Tibial nerve (tissue), 4 donors: ENCODE measurements at regions not wholly inside any gene's neighbourhood (a gene's known extent, or its start where the extent isn't known, plus 50 kb on each side); places are given as distances from the start of the nearest gene placed in this dataset.

Source experiments
- DNase-seq, 2 donors: peaks; one replicate each; pipeline ENCODE4 v3.0.0-alpha.2; 2019; ENCODE audit warnings: low spot score in 2 of 2
- H3K27ac ChIP-seq, 4 donors: fragments of 200-600 bp; sonication (generic) in 3 of 4; one replicate each; pipeline ENCODE4 v1.5.1; 2017 to 2019; ENCODE audit warnings: mild to moderate bottlenecking in 1 of 4
- H3K27me3 ChIP-seq, 2 donors: fragments of 200-600 bp; sonication (generic) in 1 of 2; one replicate each; pipeline versions ENCODE4 v1.5.1 to v1.6.0; 2017 to 2019
- H3K36me3 ChIP-seq, 3 donors: fragments of 200-600 bp; sonication (generic); one replicate each; pipeline ENCODE4 v1.5.1; 2018 to 2019
- H3K4me1 ChIP-seq, 4 donors: fragments of 200-600 bp; sonication (generic) in 3 of 4; one replicate each; pipeline ENCODE4 v1.5.1; 2017 to 2019
- H3K4me3 ChIP-seq, 4 donors: fragments of 200-600 bp; sonication (generic) in 3 of 4; one replicate each; pipeline ENCODE4 v1.5.1; 2017 to 2019; ENCODE audit warnings: mild to moderate bottlenecking in 1 of 4, moderate library complexity in 1 of 4
- H3K9me3 ChIP-seq, 4 donors: fragments of 200-600 bp; sonication (generic) in 3 of 4; one replicate each; pipeline ENCODE4 v1.5.1; 2017 to 2019
- CTCF ChIP-seq, 5 experiments: fragments of 200-600 bp in 3 of 5; fragments of 450-650 bp in 2 of 5; sonication (generic) in 3 of 5; IDR thresholded peaks; one replicate each; pipeline ENCODE4 v1.5.1; 2016 to 2019; ENCODE audit warnings: antibody characterized with exemption in 5 of 5, mild to moderate bottlenecking in 3 of 5, moderate library complexity in 2 of 5
- EP300 ChIP-seq, 2 donors: sonication (generic); formaldehyde crosslinking; IDR thresholded peaks; one replicate each; pipeline ENCODE4 v1.6.1; 2017; ENCODE audit warnings: antibody characterized with exemption in 2 of 2, mild to moderate bottlenecking in 1 of 2
- POLR2A ChIP-seq, 2 donors: fragments of 450-650 bp; IDR thresholded peaks; one replicate each; pipeline ENCODE4 v1.6.1; 2017; ENCODE audit warnings: antibody characterized with exemption in 2 of 2, mild to moderate bottlenecking in 2 of 2, moderate library complexity in 2 of 2
- whole genome bisulfite sequencing, 2 donors: methylation state at CpG; one replicate each; pipeline ENCODE4 v1.1.5; 2018; 5-methylcytosine and 5-hydroxymethylcytosine counted together

GRCh38 chr11:23749762-23750430 lies 747.0 kb upstream of the LUZP2 start:
- 64 to 75% methylated on average over 2 of the region's 2 CpGs for WGBS, 2 donors

DNA sequence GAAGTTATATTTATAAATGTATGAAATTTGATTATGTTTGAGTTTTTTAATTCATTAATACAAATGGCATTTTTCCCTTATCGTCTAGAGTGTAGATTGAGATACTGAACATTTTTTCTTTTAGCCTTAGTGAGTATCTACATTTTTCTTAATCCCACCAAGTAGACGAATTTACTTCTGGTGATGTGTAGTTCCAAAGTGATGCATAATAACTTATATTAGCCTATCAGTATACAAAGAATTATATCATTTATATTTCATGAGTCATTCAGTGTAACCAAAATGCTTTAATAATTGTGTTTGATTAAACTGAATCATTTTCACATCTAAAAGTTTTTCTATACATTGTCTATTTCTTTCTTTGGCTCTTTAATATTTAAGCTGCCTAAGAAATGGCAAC lies 745.6 kb upstream of the LUZP2 start:
- DNase-seq, result no peak
- 76 to 79% methylated on average over 2 of the region's 2 CpGs for WGBS, 2 donors
- Histone ChIP-seq H3K27ac (no peak overlapping the region), H3K9me3 (no peaks in the 10 kb centered on the region), H3K27me3 (no peaks in the 10 kb centered on the region), H3K36me3 (no peaks in the 10 kb centered on the region), H3K4me3 (no peak overlapping the region), H3K4me1 (no peaks in the 10 kb centered on the region)
- TF ChIP-seq POLR2A (IDR thresholded peaks at IDR 0.05) (no peak), EP300 (IDR thresholded peaks at IDR 0.05) (no peak), CTCF (IDR thresholded peaks at IDR 0.05) (no peak)

More at GRCh38 chr11:23749762-23750430, 747.0 kb upstream of the LUZP2 start:
- H3K4me3 ChIP-seq, result no peak overlapping the region
- H3K9me3 ChIP-seq, result no peaks in the 10 kb centered on the region
- H3K36me3 ChIP-seq, result no peaks in the 10 kb centered on the region
- TF ChIP-seq EP300 (IDR thresholded peaks at IDR 0.05), result no peak
- no peak for TF ChIP-seq CTCF (IDR thresholded peaks at IDR 0.05)
- TF ChIP-seq POLR2A (IDR thresholded peaks at IDR 0.05), result no peak
- H3K27ac ChIP-seq, result no peak overlapping the region
- no peaks in the 10 kb centered on the region for H3K27me3 ChIP-seq
- no peaks in the 10 kb centered on the region for H3K4me1 ChIP-seq
- DNase-seq, result no peak

DNA sequence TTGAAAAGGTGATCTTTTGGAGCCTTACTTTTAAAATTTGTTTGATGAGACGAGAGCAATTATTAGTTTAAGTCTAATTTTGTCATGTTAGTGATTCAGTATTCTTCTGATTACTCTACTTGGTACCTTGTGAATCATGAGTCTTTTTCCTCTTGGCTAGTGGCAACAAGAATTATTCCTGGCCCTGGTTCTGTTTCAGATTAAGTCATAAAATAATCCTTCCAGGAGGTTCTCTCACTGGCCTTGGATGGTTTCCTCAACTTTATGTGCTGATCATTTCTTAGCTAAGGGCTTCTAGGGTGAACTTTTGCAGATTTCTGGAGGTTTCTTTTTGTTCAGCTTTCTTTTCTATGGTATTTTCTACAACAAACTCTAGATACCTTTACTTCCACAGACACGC lies 741.8 kb upstream of the LUZP2 start:
- H3K4me1 ChIP-seq, result no peaks in the 10 kb centered on the region
- 91 to 100% methylated on average over 2 of the region's 2 CpGs for WGBS, 2 donors
- H3K27ac ChIP-seq, result no peak overlapping the region
- no peak overlapping the region for H3K4me3 ChIP-seq
- H3K9me3 ChIP-seq, result no peaks in the 10 kb centered on the region
- DNase-seq, result no peak
- no peaks in the 10 kb centered on the region for H3K36me3 ChIP-seq
- no peak for TF ChIP-seq CTCF (IDR thresholded peaks at IDR 0.05)
- TF ChIP-seq EP300 (IDR thresholded peaks at IDR 0.05), result no peak
- TF ChIP-seq POLR2A (IDR thresholded peaks at IDR 0.05), result no peak
- H3K27me3 ChIP-seq, result no peaks in the 10 kb centered on the region

DNA sequence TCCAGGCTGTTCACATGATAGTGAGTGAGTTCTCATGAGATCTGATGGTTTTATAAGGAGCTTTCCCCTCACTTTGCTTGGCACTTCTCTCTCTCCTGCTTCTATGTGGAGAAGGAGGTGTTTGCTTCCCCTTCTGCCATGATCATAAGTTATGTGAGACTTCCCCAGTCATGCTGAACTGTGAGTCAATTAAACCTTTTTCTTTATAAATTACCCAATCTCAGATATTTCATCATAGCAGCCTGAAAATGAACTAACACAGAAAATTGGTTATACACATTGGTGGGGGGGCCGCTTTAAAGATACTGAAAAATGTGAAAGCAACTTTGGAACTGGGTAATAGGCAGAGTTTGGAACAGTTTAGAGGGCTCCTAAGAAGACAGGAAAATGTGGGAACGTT lies 741.1 kb upstream of the LUZP2 start:
- H3K27ac ChIP-seq, result no peak overlapping the region
- no peak for DNase-seq
- no peaks in the 10 kb centered on the region for H3K4me1 ChIP-seq
- H3K9me3 ChIP-seq, result no peaks in the 10 kb centered on the region
- no peaks in the 10 kb centered on the region for H3K27me3 ChIP-seq
- H3K36me3 ChIP-seq, result no peaks in the 10 kb centered on the region
- TF ChIP-seq CTCF (IDR thresholded peaks at IDR 0.05), result no peak
- no peak for TF ChIP-seq EP300 (IDR thresholded peaks at IDR 0.05)
- TF ChIP-seq POLR2A (IDR thresholded peaks at IDR 0.05), result no peak
- WGBS, 2 donors, result 76 to 81% methylated on average over 2 of the region's 2 CpGs
- no peak overlapping the region for H3K4me3 ChIP-seq

- Histone ChIP-seq H3K36me3 (no peaks in the 10 kb centered on the region), H3K27ac (no peak overlapping the region), H3K4me1 (no peaks in the 10 kb centered on the region), H3K9me3 (no peaks in the 10 kb centered on the region), H3K27me3 (no peaks in the 10 kb centered on the region), H3K4me3 (no peak overlapping the region)
- no peak for TF ChIP-seq CTCF (IDR thresholded peaks at IDR 0.05)
- no peak for TF ChIP-seq POLR2A (IDR thresholded peaks at IDR 0.05)
- no peak for TF ChIP-seq EP300 (IDR thresholded peaks at IDR 0.05)
- WGBS, 2 donors, result 43 to 48% methylated on average over 2 of the region's 2 CpGs
- no peak for DNase-seq
Observed at GRCh38 chr11:23759489-23759888, 737.4 kb upstream of the LUZP2 start.
